CD14-positive monocyte (primary cell): ENCODE measurements at regions not wholly inside any gene's neighbourhood (a gene's known extent, or its start where the extent isn't known, plus 50 kb on each side); places are given as distances from the start of the nearest gene placed in this dataset.
"Not testable (repeated sequence)": the region's sequence is repeated elsewhere in the genome, so short reads cannot be mapped to it uniquely, and the experiment has no call there.

Experiments used
- DNase-seq, 3 donors: peaks; one replicate each; pipeline ENCODE4 v3.0.0-alpha.2; 2011 to 2022
- H2AFZ ChIP-seq: 2 replicates; pipeline ENCODE4 v1.6.0; 2012; ENCODE audit warnings: mild to moderate bottlenecking, low read depth, low read length, inconsistent platforms; ENCODE audit not compliant: insufficient read depth, poor library complexity, severe bottlenecking
- H3K27ac ChIP-seq, 2 donors: 1 replicate in 1 of 2; 2 replicates in 1 of 2; pipeline ENCODE4 v1.5.1; 2012 to 2013; ENCODE audit warnings: low read length in 2 of 2, control low read depth in 1 of 2, inconsistent platforms in 1 of 2, low read depth in 1 of 2, mild to moderate bottlenecking in 1 of 2
- H3K27me3 ChIP-seq, 2 donors: one replicate each; pipeline versions ENCODE4 v1.6.0 to v1.6.1; 2011 to 2013; ENCODE audit warnings: low read length in 2 of 2; ENCODE audit not compliant: control insufficient read depth in 2 of 2, insufficient read depth in 2 of 2
- H3K36me3 ChIP-seq, 2 donors: replicated peaks in 1 of 2; 1 replicate in 1 of 2; 2 replicates in 1 of 2; pipeline versions ENCODE4 v1.5.1 to v1.6.1; 2012 to 2013; ENCODE audit warnings: low read length in 2 of 2, control low read depth in 1 of 2, inconsistent platforms in 1 of 2, mild to moderate bottlenecking in 1 of 2; ENCODE audit not compliant: insufficient read depth in 2 of 2, control insufficient read depth in 1 of 2
- H3K4me1 ChIP-seq, 2 donors: 1 replicate in 1 of 2; 2 replicates in 1 of 2; pipeline versions ENCODE4 v1.5.1 to v1.6.1; 2012 to 2013; ENCODE audit warnings: low read length in 2 of 2, control low read depth in 1 of 2, inconsistent platforms in 1 of 2, mild to moderate bottlenecking in 1 of 2, moderate library complexity in 1 of 2; ENCODE audit not compliant: insufficient read depth in 2 of 2, control insufficient read depth in 1 of 2
- H3K4me2 ChIP-seq: replicated peaks from 2 replicates; pipeline ENCODE3; 2012; ENCODE audit warnings: low read length, moderate library complexity, mild to moderate bottlenecking; ENCODE audit not compliant: poor library complexity, severe bottlenecking; ENCODE audit errors: extremely low read depth
- H3K4me3 ChIP-seq, 3 experiments: fragments of 200-600 bp in 1 of 3; sonication (generic) in 1 of 3; replicated peaks in 1 of 3; 1 replicate in 2 of 3; 2 replicates in 1 of 3; pipeline ENCODE4 v1.5.1; 2011 to 2013; ENCODE audit warnings: low read length in 3 of 3, mild to moderate bottlenecking in 3 of 3, control low read depth in 2 of 3, low read depth in 2 of 3, inconsistent platforms in 1 of 3, moderate library complexity in 1 of 3
- H3K79me2 ChIP-seq: 2 replicates; pipeline ENCODE4 v1.6.0; 2012; ENCODE audit warnings: mild to moderate bottlenecking, control low read depth, inconsistent platforms, low read length, moderate library complexity; ENCODE audit not compliant: insufficient read depth
- H3K9ac ChIP-seq: 2 replicates; pipeline ENCODE4 v1.6.0; 2017; ENCODE audit warnings: low read length, mild to moderate bottlenecking; ENCODE audit not compliant: insufficient read depth, poor library complexity, severe bottlenecking
- H3K9me3 ChIP-seq, 2 donors: replicated peaks in 1 of 2; 1 replicate in 1 of 2; 2 replicates in 1 of 2; pipeline versions ENCODE4 v1.5.1 to v1.6.1; 2012 to 2013; ENCODE audit warnings: low read length in 2 of 2, control low read depth in 1 of 2; ENCODE audit not compliant: control insufficient read depth in 1 of 2, insufficient read depth in 1 of 2
- H4K20me1 ChIP-seq: 2 replicates; pipeline ENCODE4 v1.6.0; 2012; ENCODE audit warnings: mild to moderate bottlenecking, low read length, control low read depth, moderate library complexity; ENCODE audit not compliant: insufficient read depth
- H3K27ac Mint-ChIP-seq, 7 donors: one replicate each; pipeline ENCODE4 v1.8.0; 2020; ENCODE audit warnings: mild to moderate bottlenecking in 7 of 7, mixed read lengths in 7 of 7, moderate library complexity in 6 of 7, inconsistent platforms in 2 of 7
- H3K27me3 Mint-ChIP-seq, 3 donors: one replicate each; pipeline ENCODE4 v1.8.0; 2021 to 2022; ENCODE audit warnings: low read depth in 3 of 3, mild to moderate bottlenecking in 3 of 3, mixed read lengths in 3 of 3, moderate library complexity in 3 of 3, inconsistent platforms in 1 of 3
- H3K36me3 Mint-ChIP-seq, 2 donors: one replicate each; pipeline ENCODE4 v1.8.0; 2020; ENCODE audit warnings: mixed read lengths in 2 of 2, inconsistent platforms in 1 of 2, mild to moderate bottlenecking in 1 of 2
- H3K4me1 Mint-ChIP-seq: one replicate; pipeline ENCODE4 v1.8.0; 2020; ENCODE audit warnings: mild to moderate bottlenecking, mixed read lengths
- H3K4me3 Mint-ChIP-seq, 2 donors: one replicate each; pipeline ENCODE4 v1.8.0; 2020; ENCODE audit warnings: mild to moderate bottlenecking in 2 of 2, mixed read lengths in 2 of 2, moderate library complexity in 1 of 2
- H3K9me3 Mint-ChIP-seq, 7 donors: one replicate each; pipeline ENCODE4 v1.8.0; 2020 to 2022; ENCODE audit warnings: mixed read lengths in 7 of 7, mild to moderate bottlenecking in 6 of 7, moderate library complexity in 6 of 7, inconsistent platforms in 2 of 7
- WGBS: methylation state at CpG from one replicate; pipeline ENCODE4 v1.1.5; 2013; ENCODE audit warnings: missing lambda C conversion rate; ENCODE audit not compliant: insufficient coverage; 5-methylcytosine and 5-hydroxymethylcytosine counted together
- intact Hi-C, 2 donors: fragments of 100-400 bp; cut with micrococcal nuclease; formaldehyde crosslinking; loops; one replicate each; pipeline versions ENCODE4 v1.15.0 to v1.15.1; 2023
- TF ChIP-seq, protein P1 (sequence below): fragments of 200-600 bp; IDR thresholded peaks from one replicate; pipeline ENCODE4 v1.8.0; 2022; ENCODE audit warnings: antibody characterized with exemption, mild to moderate bottlenecking

GRCh38 chr9:80755586-80755985, 933.8 kb downstream of the TLE1 start:
- H2AFZ ChIP-seq, result no peak overlapping the region
- intact Hi-C loops, result no loop called here
- peaks cover 0 to 9% (median 4%) of the 10 kb centered on the region in 7 donors for H3K9me3 Mint-ChIP-seq
- no peaks in the 10 kb centered on the region for H3K9me3 ChIP-seq
- H3K4me3 ChIP-seq, result no peak overlapping the region
- no peak for DNase-seq
- no peak overlapping the region for H3K27ac Mint-ChIP-seq
- 80% methylated on average over 1 of the region's 2 CpGs for WGBS
- TF ChIP-seq, protein P1, sequence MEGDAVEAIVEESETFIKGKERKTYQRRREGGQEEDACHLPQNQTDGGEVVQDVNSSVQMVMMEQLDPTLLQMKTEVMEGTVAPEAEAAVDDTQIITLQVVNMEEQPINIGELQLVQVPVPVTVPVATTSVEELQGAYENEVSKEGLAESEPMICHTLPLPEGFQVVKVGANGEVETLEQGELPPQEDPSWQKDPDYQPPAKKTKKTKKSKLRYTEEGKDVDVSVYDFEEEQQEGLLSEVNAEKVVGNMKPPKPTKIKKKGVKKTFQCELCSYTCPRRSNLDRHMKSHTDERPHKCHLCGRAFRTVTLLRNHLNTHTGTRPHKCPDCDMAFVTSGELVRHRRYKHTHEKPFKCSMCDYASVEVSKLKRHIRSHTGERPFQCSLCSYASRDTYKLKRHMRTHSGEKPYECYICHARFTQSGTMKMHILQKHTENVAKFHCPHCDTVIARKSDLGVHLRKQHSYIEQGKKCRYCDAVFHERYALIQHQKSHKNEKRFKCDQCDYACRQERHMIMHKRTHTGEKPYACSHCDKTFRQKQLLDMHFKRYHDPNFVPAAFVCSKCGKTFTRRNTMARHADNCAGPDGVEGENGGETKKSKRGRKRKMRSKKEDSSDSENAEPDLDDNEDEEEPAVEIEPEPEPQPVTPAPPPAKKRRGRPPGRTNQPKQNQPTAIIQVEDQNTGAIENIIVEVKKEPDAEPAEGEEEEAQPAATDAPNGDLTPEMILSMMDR, result no peak
- H3K36me3 Mint-ChIP-seq, result no peaks in the 10 kb centered on the region
- H3K4me1 ChIP-seq, result no peaks in the 10 kb centered on the region
- H3K27ac ChIP-seq, result no peak overlapping the region
- H4K20me1 ChIP-seq, result no peaks in the 10 kb centered on the region
- no peaks in the 10 kb centered on the region for H3K27me3 Mint-ChIP-seq
- no peak overlapping the region for H3K9ac ChIP-seq
- no peaks in the 10 kb centered on the region for H3K27me3 ChIP-seq
- no peaks in the 10 kb centered on the region for H3K79me2 ChIP-seq
- H3K4me3 Mint-ChIP-seq, result no peak overlapping the region
- H3K36me3 ChIP-seq, result no peaks in the 10 kb centered on the region
- no peak overlapping the region for H3K4me2 ChIP-seq
- no peaks in the 10 kb centered on the region for H3K4me1 Mint-ChIP-seq

DNA sequence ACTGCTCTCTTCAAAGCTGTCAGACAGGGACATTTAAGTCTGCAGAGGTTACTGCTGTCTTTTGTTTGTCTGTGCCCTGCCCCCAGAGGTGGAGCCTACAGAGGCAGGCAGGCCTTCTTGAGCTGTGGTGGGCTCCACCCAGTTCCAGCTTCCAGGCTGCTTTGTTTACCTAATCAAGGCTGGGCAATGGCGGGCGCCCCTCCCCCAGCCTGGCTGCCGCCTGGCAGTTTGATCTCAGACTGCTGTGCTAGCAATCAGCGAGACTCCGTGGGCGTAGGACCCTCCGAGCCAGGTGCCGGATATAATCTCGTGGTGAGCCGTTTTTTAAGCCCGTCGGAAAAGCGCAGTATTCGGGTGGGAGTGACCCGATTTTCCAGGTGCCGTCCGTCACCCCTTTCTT, 942.3 kb downstream of the TLE1 start:
- H3K36me3 ChIP-seq, H2AFZ ChIP-seq, H3K9ac ChIP-seq, H3K4me3 ChIP-seq, H3K27me3 ChIP-seq, intact Hi-C loops, H3K36me3 Mint-ChIP-seq, H3K79me2 ChIP-seq, H3K4me1 ChIP-seq, H3K4me3 Mint-ChIP-seq, H3K27me3 Mint-ChIP-seq, DNase-seq, H3K27ac ChIP-seq, H4K20me1 ChIP-seq, H3K27ac Mint-ChIP-seq, H3K4me1 Mint-ChIP-seq, H3K4me2 ChIP-seq: not testable (repeated sequence)
- H3K9me3 ChIP-seq, result peaks cover 9 to 14% of the 10 kb centered on the region in 2 donors
- WGBS, result 93% methylated on average over 3 of the region's 17 CpGs
- peaks cover 2 to 15% (median 5%) of the 10 kb centered on the region in 7 donors for H3K9me3 Mint-ChIP-seq
